ENCODE measurements at regions not wholly inside any gene's neighbourhood (a gene's known extent, or its start where the extent isn't known, plus 50 kb on each side); places are given as distances from the start of the nearest gene placed in this dataset.
"Not testable (repeated sequence)": the region's sequence is repeated elsewhere in the genome, so short reads cannot be mapped to it uniquely, and the experiment has no call there.

DNA sequence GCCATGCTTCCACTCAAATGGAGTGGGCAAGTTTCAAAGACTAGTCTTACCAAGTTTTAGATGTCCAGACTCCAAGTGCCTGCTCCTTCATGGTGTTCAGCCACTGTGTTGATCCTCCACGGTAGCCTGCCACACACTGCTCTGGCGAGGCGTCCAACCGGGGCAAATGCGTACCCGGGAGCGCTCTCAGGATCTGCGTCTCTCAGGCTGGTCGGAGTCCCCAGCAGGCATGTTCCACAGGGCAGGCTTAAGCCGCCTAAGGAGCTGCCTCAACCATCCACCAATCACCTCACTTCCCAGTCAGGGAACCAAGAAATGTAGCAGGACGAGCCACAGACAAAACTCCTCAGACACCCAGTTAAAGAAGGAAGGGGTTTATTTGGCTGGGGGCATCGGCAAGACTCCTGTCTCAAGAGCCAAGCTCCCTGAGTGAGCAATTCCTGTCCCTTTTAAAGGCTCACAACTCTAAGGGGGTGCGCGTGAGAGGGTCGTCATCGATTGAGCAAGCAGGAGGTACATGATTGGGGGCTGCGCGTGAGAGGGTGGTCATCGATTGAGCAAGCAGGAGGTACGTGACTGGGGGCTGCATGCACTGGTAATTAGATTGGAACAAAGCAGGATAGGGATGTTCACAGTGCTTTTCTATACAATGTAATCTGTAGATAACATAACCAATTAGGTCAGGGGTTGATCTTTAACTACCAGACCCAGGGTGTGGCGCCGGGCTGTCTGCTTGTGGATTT, 816.2 kb downstream of the TRIB2 start:
- TF ChIP-seq POLR2AphosphoS5, POLR2A, TAF1, SPI1 (IDR thresholded peaks at IDR 0.05; ENCODE audit: low read depth, low read length): not testable (repeated sequence)
